ENCODE measurements at regions not wholly inside any gene's neighbourhood (a gene's known extent, or its start where the extent isn't known, plus 50 kb on each side); places are given as distances from the start of the nearest gene placed in this dataset.

GRCh38 chr2:147049957-147050356, 794.9 kb upstream of the ACVR2A start:
- TF ChIP-seq CTCF (IDR thresholded peaks at IDR 0.05) (no peak), POLR2A (IDR thresholded peaks at IDR 0.05) (no peak)
